HG03135 (cell line): ENCODE measurements at regions not wholly inside any gene's neighbourhood (a gene's known extent, or its start where the extent isn't known, plus 50 kb on each side); places are given as distances from the start of the nearest gene placed in this dataset.
"Not testable (repeated sequence)": the region's sequence is repeated elsewhere in the genome, so short reads cannot be mapped to it uniquely, and the experiment has no call there.

Source experiments
- ATAC-seq: cut with Tn5 transposase; IDR thresholded peaks from one replicate; pipeline ENCODE4 v1.9.1; 2021; ENCODE audit warnings: mild to moderate bottlenecking, moderate library complexity; ENCODE audit not compliant: unreplicated experiment

DNA sequence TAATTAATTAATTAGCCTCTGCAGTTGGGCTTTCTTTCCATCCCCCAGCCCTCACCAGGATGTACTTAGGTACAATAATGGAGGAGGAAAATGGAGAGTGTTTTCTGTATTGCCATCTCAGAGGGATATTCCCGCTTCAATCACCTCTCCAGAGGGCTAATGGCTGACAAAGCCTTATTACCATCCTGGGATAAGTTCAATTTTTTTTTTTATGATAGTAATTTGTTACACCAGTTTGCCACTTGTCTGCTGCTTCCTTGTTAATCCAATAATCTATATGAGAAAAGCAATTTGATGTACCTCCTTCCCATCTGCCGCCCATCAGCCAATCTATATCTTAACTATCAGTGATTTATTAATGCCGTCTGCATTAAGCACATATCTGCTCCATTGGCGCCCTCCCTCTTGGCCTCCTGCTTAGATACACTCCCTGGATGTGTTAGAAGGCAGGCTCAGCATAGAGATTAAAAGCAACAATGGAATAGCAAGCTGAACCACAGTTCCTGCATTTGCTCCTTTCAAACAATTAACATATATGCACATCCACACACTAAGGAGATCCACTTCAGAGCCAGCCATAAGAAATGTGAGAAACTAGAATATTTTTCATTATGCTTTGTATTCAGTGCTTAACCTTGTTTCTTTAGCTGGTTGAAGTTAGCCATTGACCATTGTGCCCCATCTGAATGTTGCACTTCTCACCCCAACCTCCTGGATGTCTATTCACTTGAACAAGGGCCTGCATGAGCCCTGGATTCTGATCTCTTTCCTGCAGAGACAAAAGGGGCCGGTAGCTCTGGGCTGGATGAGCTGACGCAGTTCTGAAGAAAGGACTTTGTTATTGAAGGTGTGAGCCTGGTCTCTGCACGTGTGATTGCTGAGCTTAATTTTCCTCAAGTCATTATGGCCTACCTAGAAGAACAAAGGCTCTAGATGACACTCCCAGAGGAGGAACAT, 237.3 kb upstream of the GAP43 start:
- no peak for ATAC-seq

DNA sequence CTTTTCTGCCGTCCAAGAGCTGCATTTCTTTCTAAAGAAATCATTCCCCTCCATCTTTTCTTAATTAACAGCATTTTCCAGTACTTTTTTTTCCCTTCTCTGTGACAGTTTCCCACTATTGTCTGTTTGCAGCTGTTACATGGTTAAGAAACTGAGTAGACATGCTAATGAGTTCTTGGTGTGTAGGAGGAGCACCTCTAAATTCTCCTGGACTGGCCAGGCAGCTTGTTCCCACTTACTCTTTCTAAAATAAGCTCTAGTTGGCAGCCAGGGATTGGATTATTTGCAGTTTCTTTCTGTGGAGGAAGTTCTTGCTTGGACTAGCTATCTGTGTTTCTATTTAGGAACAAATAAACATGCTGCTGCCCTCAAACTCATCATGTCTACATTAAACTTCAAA, 235.1 kb upstream of the GAP43 start:
- ATAC-seq: no peak

DNA sequence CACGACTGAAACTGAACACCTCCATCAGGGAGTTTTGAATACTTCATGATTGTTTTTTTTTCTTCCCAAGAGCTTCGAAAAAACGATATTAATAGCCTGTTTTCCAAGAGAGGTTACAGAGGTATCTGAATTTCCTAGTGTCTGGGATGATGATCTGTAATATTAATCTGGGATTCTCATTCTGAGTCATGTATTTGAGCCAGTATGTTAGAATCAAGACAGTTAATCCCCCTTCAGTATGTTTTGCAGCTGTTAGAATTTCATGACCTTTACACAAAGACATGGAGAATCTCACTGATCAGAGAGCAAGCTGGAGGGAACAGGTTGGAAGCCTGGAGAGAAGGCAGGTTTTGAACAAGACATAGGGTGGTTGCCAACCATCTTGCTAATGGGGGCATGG, 234.5 kb upstream of the GAP43 start:
- no peak for ATAC-seq

DNA sequence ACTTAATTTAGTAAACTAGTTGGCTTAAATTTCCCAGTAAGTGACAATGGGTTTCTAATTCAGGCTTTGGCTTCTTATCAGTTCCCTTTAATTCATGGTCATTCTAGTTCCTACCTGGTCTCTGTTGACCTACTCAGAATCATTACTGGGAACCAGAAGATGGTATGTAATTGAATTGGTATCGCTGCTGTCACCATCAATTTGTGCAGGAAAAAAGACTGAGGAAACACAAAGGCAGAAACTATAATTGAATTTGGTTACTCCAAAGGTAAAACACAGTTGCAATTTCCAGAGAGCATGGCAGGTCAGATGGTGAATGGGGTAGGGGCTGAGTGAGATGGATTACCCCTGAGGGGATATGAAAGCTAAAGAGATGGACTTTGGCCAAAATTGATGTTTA, 226.5 kb upstream of the GAP43 start:
- ATAC-seq: no peak

DNA sequence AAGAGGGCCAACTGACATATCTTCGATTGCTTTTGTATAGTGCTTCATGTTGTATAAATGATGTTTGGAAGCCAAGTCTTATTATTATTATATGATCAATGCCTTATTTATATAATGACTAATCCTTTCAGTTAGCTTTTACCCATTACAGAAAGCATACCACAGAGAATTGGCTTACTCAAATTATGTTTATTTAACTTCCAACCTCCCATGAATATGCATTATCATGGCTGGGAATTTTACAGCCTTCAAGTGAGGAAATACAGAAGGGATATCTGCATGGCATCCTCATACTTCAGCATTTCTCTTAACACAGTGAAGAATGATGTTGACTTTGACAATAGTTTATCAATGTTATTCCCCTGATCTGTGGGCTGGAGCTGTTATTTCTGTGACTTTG, 225.9 kb upstream of the GAP43 start:
- ATAC-seq: no peak

DNA sequence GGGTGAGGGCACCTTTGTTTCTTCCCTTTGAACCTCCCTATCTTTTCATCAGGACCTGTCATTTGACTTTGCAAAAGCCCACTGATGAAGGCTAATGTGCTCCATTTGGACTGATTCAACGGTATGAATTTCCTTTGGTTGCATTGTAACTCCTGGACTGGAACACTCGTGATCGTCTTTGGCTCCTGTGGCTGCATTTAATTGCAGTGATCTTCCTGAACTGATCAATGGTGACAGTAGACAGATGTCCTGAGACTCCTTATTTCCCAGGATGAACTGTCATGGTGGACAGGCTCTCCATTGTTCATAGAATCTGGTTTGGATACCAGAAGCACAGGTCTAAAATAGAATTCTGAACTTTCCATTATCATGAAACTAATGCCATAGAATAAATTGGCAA, 224.8 kb upstream of the GAP43 start:
- ATAC-seq: no peak

DNA sequence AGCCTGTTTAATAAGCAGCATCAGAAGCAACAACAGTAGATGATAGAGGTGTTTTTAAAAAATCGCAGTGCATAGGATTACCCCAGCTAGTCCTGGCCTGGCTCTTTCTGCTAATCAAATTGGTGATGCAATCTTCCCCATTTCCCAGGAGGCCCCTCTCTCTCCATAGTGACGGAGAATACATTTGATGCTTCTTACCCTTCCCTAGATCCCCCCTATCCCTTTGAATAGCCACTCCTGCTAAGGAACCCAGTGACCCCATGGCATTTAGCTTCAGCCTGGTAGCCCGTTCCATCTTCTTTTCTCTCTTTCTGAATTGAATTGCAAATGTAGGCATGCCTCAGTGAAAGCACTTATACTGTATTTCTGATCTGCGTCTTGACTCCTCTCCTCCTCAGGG, 223.6 kb upstream of the GAP43 start:
- ATAC-seq: no peak

DNA sequence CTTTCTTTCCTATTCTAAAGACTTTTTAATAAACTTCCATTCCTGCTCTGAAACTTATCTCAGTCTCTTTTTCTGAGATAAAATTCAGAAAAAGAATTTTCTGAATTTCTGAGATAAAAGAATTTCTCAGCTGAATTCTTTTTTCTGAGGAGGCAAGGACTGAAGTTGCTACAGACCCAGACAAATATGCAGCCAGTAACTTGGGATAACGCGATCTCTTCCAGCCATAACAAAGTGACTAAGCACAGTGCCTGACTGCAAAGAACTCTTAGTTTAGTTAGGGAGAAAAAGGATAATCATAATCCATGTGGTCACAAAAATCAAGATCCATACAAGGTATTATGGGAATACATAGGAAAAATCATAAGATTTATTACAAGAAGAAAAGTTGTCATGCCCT, 222.0 kb upstream of the GAP43 start:
- no peak for ATAC-seq

DNA sequence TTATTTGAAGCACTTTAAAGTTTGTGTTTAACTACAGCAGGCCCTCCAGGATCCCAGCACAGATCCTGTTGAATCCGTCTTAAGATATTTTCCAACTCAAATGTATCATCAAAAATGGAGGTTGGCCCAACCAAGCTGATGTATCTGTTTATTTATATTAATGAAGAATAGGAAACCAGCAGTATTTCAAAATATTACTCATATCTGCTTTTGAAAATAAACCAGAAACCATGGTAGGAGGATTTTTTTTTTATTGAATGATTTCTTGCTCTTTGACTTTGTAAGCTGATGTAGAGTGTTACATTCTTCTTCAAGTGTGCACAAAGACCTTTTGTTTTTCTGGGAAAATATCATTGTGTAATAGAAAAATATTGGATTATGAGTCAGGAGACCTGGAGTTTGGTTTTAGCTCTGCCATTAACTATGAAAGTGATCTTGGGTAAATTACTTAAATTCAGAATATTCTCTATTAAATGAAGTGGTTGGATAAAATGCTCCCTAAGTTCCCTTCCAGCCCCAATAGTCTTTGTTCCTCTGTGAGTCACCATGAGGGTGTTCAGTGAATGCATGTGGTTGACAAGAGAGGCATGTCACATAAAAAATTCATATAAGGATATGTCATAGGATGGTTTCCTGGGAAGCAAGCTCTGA, 221.3 kb upstream of the GAP43 start:
- ATAC-seq: no peak

DNA sequence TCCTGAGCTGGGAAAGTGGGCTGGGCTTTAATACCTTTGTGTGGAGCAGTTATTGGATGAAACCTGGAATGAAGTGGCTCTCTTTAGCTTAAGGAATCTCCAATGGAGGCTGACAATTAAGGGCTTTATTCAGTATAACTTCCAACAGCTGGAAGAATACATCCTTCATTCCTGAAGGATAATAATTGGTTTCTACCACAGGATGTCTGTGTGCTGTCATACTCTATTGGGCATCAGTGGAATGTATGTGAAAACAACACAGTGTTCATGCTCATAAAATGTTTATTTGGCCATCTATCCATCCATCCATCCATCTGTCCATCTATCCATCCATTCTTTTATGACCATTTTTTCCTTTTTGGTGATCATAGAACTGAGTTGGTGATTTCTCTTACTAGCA, 220.7 kb upstream of the GAP43 start:
- ATAC-seq: no peak

DNA sequence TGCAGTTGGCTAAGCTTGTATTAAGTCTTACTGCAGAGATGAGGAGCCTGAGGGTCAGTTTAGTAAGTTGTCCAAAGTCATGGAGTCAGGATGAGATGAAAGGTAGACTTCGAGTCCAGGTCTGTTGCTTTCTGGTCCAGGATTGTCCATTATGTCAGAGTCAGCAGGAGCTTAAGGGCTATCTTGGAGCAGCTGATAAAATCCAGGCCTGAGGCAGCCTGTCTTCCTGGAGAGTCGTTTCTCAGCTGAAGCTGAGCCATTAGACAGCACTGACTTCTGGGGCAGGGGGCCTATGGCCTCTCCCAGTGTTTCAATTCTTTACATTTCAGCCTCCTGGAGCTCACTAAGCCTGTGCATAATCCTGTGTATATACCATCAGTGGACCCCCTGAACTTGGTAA, 219.5 kb upstream of the GAP43 start:
- ATAC-seq: no peak

DNA sequence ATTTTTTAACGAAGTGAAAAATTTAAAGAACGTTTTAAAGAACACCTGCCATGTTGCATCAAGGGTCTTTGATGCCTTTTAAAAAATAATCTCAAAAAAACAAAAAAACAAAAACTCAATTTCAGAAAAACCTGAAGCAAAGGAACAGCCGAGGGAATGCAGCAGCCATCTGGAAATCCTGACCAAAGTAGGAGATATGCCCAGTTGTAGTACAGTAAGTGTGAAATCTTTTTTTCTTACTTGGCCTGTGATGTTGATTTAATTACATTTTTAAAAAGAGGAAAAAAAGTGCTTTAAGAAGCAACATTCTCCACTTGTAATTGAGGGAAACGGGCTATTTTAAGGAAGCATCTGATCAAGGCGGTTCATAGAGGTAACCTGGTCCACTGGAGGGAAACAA, 213.7 kb upstream of the GAP43 start:
- ATAC-seq: no peak

DNA sequence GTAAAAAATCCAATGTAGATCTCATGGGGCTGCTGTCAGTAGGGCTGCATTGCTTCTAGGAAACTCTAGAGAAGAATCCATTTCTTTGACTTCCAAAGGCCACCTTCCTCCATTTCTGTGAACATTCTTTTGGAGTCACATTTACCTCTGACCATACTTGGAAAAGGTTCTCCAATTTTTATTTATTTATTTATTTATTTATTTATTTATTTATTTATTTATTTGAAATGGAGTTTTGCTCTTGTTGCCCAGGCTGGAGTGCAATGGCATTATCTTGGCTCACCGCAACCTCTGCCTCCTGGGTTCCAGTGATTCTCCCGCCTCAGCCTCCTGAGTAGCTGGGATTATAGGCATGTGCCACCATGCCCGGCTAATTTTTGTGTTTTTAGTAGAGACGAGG, 208.7 kb upstream of the GAP43 start:
- not testable (repeated sequence) for ATAC-seq

DNA sequence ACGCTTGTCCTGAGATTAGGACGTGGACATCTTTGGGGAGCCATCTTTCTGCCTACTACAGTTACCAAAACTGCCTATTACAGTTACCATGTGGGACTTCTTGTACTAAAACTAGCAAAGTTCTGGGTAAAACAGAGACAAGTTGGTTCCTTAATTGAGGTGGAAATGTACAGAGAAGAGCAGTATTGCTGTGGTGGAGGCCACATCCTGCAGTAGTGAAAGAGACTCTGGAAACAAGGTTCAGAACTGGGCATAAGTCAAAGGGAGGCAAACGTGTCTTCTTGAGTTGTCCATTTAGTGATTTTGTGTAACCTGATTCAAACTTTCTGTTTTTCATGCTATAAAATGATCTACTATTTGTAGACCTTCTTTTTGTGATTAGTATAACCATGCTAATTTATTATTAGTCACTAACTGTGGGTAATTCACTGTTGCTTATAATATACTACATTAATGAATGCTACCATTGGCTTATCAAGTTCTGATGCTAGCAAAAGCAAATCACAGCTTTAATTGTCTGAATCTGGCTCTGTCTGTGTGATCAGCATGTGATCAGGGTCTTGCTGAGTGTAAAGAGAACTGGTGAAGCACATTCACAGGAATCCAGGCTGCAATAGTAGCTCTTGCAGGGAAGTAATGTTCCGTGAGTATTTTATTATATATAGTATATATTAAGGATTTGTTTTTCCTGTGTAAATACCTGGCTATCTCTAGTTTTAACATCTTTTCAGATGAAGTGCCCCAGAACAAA, 207.9 kb upstream of the GAP43 start:
- no peak for ATAC-seq

DNA sequence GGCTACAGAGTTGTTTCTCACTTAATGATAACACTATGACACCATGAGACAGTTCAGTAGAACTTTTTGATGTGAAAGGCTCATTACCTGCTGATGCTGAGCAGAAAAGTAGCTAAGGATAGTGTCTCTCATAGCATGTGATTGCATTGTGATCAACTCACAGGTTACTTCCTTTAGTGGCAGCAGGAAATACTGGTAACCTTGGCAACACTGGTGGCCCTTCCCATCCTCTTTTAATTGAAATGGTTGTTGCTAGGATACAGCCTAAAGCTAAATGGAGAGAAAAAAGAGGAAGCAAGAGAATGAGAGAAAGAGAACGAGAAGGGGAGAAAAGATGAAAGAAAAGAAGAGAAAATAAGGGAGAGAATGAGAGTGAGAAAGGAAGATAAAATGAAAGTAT, 204.7 kb upstream of the GAP43 start:
- no peak for ATAC-seq

DNA sequence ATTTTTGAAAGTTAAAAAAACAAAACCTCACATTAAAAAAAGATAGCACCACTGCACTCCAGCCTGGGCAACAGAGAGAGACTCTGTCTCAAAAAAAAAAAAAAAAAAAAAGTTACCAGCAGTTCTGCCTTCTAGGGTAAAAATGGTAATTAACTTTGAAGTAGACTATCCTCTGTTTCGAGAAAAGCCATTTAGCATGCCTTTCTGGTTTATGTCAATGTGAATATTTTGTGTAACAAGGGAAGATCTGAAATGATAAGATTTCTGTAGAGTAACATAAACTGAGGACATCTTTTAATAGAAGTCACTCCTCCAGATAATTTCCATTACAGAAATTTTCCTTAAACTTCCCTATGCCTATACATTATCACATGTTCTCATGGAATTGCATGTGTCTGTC, 203.2 kb upstream of the GAP43 start:
- no peak for ATAC-seq

DNA sequence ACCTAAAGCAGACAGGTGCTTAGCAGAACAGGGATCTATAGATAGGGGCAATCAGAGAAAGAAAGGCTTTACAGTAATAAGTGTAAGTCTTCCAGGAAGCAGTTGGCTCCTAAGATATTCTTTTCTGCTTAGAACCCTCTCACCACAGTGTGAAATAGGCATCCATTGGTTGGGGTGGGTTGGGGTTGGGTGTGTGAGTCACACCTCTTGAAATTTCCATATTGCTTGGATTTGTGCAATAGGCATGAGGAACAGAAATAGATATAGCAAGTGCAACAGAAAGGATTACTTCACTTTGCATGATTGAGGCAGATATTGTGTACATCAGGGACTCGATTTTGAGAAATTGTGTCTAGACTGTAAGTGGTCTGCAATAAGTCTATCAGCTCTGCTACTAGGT, 200.1 kb upstream of the GAP43 start:
- ATAC-seq: no peak

DNA sequence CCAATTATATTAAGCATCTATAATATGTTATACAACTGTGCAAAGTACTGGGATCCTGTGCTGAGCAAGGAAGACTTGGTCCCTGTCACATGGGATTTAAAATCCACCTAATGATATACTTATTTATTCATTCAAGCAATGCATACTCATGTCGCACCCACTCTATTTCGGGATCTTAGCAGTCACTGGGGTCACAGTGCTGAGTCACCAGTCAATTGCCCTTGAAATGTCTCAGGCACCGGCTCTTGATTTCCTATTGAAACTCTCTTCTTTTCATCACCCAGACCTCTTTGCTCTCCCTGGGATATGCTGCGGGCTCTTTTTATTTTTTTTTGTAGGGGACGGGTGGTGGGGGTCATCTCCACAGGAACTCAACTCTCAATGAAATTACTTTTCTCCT, 194.5 kb upstream of the GAP43 start:
- no peak for ATAC-seq

DNA sequence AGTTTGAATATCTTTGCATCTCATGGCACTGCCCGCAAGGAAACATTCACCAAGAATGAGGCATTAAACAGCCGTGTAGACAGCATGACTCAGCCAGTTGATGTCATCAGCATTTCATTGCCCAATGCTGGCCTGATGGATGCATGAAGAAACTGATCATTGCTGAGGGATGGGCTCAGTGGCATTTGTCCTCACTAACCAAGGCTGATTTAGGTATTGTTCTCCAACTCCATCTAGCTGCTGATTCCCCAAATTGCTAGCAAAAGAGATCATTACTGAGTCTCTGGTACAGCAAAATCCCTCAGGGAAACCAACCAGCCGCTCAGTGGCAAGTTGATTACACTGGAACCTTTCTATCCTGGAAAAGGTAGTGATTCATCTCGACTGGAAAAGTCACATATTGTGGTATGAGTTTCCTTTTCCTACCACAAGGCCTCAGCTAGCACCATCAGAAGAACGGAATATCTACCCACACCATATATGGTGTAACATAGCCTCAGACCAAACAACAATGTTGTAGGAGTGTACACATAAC, 186.5 kb upstream of the GAP43 start:
- no peak for ATAC-seq

DNA sequence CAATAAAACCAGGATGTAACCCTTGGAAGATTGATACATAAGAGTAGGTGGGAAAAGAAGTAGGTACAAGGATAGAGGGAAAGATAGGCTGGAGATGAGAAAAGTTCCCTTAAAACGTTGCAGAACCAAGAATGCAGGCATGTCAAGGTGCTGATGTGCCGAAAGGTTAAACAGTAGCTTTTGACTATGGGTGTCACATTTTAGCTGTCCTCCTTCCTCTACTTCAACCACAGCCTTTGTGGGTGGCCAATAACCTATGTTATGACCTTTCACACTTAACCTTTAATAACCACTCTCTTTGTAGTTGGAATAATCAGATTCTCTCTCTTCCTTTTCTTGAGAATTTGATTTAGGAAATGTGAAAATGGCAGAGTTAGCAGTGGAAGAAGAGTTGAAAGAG, 184.5 kb upstream of the GAP43 start:
- no peak for ATAC-seq

DNA sequence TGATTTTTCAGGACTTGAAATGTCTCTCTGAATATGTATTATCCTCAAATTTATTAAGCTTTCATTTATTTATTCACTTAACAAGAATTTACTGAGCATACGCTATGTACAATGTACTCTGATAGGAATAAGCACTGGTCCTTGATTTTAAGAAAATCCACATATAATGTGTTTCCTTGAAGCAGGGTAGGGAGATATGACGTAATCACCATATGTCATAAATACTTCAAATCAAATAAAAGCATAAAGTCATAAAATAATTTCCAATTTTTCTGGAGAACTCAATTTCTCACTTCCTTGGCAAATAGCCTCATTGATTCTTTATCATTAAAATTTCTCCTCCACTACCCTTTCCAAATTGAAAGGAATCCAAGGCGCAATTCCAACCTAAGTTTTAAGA, 177.8 kb upstream of the GAP43 start:
- ATAC-seq: no peak

DNA sequence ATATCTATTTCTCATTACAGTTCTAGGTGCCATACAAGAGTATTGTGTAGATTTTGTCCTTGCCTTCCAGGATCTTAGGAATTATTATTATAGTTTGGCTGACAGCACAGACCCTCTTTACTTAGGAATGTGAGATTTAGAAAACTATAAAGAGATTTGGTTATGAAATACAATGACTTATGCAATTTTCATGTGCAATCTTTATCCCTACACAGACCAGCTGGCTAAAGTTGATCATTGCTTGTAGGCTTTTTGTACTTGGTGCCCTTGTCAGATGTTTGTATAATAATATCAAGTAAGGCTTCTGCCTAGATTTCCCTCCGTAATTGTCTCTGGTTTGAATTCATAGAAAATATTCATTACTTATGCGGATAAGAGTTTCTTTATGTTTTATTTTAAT, 174.5 kb upstream of the GAP43 start:
- ATAC-seq: no peak
